ENCODE measurements at regions not wholly inside any gene's neighbourhood (a gene's known extent, or its start where the extent isn't known, plus 50 kb on each side); places are given as distances from the start of the nearest gene placed in this dataset.

DNA sequence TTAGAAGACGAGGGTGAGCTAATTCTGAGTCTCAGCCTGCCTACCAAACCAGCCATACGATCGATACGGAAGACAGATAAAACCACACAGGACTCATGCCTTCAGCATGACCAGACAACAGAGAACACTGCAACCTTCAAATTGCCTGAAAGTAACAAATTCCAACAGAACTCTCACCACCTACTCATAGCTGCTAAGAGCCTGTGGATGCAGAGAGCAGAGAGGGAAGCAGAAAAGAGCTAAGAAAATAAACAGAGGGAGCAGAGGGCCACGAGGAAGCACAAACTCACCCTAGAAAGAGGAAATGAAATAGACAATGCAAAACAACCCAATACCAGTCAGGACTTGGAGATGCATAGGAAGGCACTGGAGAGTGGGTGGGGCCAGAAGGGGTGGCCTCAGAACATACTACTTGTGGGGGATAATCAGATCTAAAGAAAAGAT, 86.7 kb upstream of the TAS2R1 start:
- Histone ChIP-seq H3K4me1 (ENCODE audit: control insufficient read depth in 1 of 2, insufficient read depth in 2 of 2, low read length in 2 of 2) (no peaks in the 10 kb centered on the region), H3K27ac (ENCODE audit: low read depth, low read length) (no peak overlapping the region), H3K9me2 (ENCODE audit: insufficient read depth) (no peaks in the 10 kb centered on the region), H2AFZ (ENCODE audit: low read depth, low read length, poor library complexity, severe bottlenecking) (no peak overlapping the region), H3K4me3 (replicated peaks in 1 of 2; ENCODE audit: low read depth in 1 of 2, low read length in 2 of 2) (no peak overlapping the region), H3K4me2 (ENCODE audit: low read length) (no peak overlapping the region), H3K27me3 (ENCODE audit: insufficient read depth, low read length) (no peaks in the 10 kb centered on the region), H3K79me2 (ENCODE audit: insufficient read depth, low read length) (no peaks in the 10 kb centered on the region), H4K20me1 (ENCODE audit: insufficient read depth) (no peaks in the 10 kb centered on the region), H3K9ac (ENCODE audit: low read length) (no peak overlapping the region), H3K36me3 (ENCODE audit: control insufficient read depth in 1 of 2, insufficient read depth in 2 of 2, low read length in 2 of 2) (no peaks in the 10 kb centered on the region), H3K9me3 (ENCODE audit: control insufficient read depth in 1 of 2, insufficient read depth in 1 of 2, low read depth in 1 of 2, low read length in 2 of 2) (no peaks in the 10 kb centered on the region; a peak in 1 of 4 replicates)
- ChIA-PET POLR2A (no interaction called here), RAD21 (ENCODE audit: low non-redundant PET in 1 of 2, low total read pairs in 2 of 2, uncharacterized antibody in 2 of 2, unreplicated experiment in 2 of 2) (no interaction called here), CTCF (no interaction called here)
- intact Hi-C loops (cut with micrococcal nuclease): no loop called here
- BruUV-seq (replicated peaks): no TSS peak
- DNase-seq (ENCODE audit: low read depth, low spot score) (no peak), ATAC-seq (no peak)
- TF ChIP-seq EZH2phosphoT487 (IDR thresholded peaks at IDR 0.05; ENCODE audit: borderline replicate concordance): no peak

DNA sequence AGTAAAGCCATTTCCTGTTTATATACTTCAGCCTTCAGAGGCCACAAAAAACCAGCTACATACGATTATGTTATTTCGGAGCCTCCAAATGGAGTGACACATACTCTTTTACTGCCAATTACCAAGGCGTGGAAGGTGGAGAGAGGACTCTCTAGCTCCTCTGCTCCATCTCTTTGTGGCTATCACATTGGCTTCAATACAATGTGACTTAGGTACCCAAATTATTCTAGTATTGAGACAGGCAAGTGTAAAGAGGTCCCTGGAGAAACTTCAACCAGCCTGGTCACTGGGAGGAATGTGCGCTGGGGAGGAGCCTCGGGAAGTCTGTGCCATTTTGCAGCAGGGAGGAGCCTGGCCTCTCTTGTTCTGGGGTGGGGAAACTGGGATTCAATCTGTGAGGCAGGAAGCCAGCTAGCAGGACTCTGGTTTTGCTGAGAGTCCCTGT, 85.8 kb upstream of the TAS2R1 start:
- ChIA-PET RAD21 (ENCODE audit: low non-redundant PET in 1 of 2, low total read pairs in 2 of 2, uncharacterized antibody in 2 of 2, unreplicated experiment in 2 of 2) (no interaction called here), POLR2A (no interaction called here), CTCF (no interaction called here)
- ATAC-seq (no peak), DNase-seq (ENCODE audit: low read depth, low spot score) (no peak)
- Histone ChIP-seq H4K20me1 (ENCODE audit: insufficient read depth) (no peaks in the 10 kb centered on the region), H3K27ac (ENCODE audit: low read depth, low read length) (no peak overlapping the region), H3K9me2 (ENCODE audit: insufficient read depth) (no peaks in the 10 kb centered on the region), H3K27me3 (ENCODE audit: insufficient read depth, low read length) (no peaks in the 10 kb centered on the region), H3K4me2 (ENCODE audit: low read length) (no peak overlapping the region), H2AFZ (ENCODE audit: low read depth, low read length, poor library complexity, severe bottlenecking) (no peak overlapping the region), H3K36me3 (ENCODE audit: control insufficient read depth in 1 of 2, insufficient read depth in 2 of 2, low read length in 2 of 2) (no peaks in the 10 kb centered on the region), H3K4me1 (ENCODE audit: control insufficient read depth in 1 of 2, insufficient read depth in 2 of 2, low read length in 2 of 2) (no peaks in the 10 kb centered on the region), H3K9ac (ENCODE audit: low read length) (no peak overlapping the region), H3K4me3 (replicated peaks in 1 of 2; ENCODE audit: low read depth in 1 of 2, low read length in 2 of 2) (no peak overlapping the region), H3K79me2 (ENCODE audit: insufficient read depth, low read length) (no peaks in the 10 kb centered on the region), H3K9me3 (ENCODE audit: control insufficient read depth in 1 of 2, insufficient read depth in 1 of 2, low read depth in 1 of 2, low read length in 2 of 2) (no peaks in the 10 kb centered on the region; a peak in 1 of 4 replicates)
- BruUV-seq (replicated peaks): no TSS peak
- intact Hi-C loops (cut with micrococcal nuclease): no loop called here
- TF ChIP-seq FOSL1 (IDR thresholded peaks at IDR 0.05; ENCODE audit: low read depth): no peak
- TF ChIP-seq SP1 (IDR thresholded peaks at IDR 0.05; ENCODE audit: low read depth): no peak
- no peak for TF ChIP-seq EZH2phosphoT487 (IDR thresholded peaks at IDR 0.05; ENCODE audit: borderline replicate concordance)
- TF ChIP-seq, protein P1, sequence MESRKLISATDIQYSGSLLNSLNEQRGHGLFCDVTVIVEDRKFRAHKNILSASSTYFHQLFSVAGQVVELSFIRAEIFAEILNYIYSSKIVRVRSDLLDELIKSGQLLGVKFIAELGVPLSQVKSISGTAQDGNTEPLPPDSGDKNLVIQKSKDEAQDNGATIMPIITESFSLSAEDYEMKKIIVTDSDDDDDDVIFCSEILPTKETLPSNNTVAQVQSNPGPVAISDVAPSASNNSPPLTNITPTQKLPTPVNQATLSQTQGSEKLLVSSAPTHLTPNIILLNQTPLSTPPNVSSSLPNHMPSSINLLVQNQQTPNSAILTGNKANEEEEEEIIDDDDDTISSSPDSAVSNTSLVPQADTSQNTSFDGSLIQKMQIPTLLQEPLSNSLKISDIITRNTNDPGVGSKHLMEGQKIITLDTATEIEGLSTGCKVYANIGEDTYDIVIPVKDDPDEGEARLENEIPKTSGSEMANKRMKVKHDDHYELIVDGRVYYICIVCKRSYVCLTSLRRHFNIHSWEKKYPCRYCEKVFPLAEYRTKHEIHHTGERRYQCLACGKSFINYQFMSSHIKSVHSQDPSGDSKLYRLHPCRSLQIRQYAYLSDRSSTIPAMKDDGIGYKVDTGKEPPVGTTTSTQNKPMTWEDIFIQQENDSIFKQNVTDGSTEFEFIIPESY (IDR thresholded peaks at IDR 0.05; ENCODE audit: extremely low read depth, insufficient replicate concordance, low read length): no peak
- no peak for TF ChIP-seq POLR2AphosphoS5 (IDR thresholded peaks at IDR 0.05; ENCODE audit: low read depth, low read length)
- TF ChIP-seq EGR1 (IDR thresholded peaks at IDR 0.05; ENCODE audit: low read depth): no peak
